Non-pigmented ciliary epithelial cell (primary cell): ENCODE measurements at regions not wholly inside any gene's neighbourhood (a gene's known extent, or its start where the extent isn't known, plus 50 kb on each side); places are given as distances from the start of the nearest gene placed in this dataset.
"Not testable (repeated sequence)": the region's sequence is repeated elsewhere in the genome, so short reads cannot be mapped to it uniquely, and the experiment has no call there.

Experiments used
- DNase-seq: peaks from one replicate; pipeline ENCODE4 v3.0.0-alpha.2; 2010; ENCODE audit warnings: low read depth

DNA sequence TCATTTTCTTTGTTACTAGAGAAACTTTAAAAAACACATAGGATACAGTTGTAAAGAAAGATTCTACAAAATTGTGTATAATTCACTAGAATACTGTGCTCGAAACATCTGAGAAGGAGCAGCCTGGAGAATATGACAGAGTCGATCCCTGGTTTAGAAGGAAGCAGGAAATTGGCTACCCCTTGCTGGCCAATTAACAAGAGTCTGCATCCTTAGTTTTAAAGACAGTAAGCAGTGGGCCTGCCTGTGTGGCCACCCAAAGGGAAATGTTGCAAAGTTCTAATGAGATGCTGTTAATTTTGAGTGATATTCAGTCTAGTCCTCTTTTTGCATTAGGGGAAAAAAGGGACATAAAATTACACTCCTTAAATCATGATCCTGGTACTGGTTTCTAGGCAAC lies 988.6 kb downstream of the PCDH17 start:
- DNase-seq: no peak

DNA sequence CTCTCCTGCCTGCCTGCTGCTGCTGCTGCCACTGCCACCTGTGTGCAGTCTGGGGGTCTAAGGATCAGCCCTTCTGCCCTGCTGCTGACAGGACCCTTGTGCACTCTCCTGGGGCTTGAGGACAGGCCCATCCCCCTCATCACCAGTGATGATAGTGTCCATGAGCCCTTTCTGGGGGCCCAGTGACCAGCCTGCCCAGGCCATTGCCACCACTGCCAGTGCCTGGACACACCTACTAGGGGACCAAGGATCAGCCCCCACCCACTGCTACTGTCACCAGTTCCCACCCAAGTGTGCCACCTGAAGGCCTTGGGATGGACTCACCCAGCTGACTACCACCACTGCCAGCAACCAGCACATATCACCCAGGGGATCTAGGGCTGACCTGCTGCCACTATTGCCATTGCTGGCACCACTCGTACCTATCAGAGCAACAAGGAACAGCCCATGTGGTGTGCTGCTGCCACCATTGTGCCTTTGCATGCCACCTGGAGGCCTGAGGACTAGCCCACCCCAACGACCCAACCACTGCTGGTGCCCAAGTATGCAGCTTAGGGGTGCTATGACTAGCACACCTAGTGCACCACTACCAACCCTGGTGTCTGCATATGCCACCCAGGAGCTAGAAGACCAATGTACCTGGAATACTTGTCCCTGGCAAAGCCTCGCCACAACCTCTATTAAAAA lies 994.3 kb downstream of the PCDH17 start:
- DNase-seq: no peak

DNA sequence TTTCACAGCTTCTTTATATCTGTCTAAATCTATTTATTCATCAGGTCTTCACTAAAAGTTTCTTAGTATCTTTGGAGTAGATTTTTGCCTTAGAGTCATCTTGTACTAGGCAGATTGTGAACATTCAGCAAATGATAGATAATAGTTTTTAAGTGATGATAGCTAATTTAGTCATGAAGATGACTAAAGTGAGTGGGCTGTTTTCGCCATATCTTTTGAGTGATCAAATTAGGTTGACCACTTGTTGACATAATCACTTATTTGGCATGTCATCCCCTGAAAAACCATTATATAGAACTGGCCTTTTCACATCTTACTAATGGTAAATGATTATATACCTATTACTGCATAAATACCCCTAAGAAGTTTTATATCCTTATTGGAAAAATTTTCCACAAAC lies 999.2 kb downstream of the PCDH17 start:
- no peak for DNase-seq

DNA sequence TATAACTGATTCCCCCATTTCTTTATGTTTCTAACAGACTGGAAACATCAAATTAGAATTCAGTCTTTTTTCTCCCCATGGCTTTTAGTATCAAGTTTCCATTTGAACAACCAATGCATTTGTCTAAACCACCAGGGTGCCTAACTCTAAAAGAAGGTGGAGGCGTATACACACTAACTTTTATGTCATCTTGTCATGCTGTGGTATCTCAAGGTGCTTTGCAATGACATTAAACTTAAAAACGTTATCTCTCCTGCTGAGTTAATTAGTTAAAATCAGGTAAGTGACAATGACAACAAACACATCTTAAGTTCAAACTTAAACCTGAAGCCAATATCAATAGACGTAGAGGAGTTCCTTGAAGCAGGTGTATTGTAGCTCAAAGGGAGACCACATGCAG lies 1001.7 kb downstream of the PCDH17 start:
- DNase-seq: no peak

DNA sequence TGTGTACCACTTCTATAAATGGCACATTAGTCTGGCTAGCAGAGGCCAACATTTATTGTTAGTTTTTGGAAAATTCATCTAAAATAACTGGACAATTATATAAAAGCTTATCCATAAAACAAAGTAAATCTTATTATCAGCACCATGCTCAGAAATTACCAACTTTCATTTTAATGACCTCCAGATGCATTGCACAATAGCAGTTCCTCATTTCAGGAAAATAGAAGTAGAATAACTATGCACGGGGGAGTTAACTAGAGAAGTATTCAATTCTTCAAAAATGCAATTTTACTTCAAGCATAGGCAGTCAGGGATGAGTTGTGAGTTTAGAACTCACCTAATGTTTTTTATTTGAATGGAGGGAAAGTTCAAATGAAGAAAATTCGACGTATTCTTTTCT lies 1023.5 kb downstream of the PCDH17 start:
- DNase-seq: no peak

DNA sequence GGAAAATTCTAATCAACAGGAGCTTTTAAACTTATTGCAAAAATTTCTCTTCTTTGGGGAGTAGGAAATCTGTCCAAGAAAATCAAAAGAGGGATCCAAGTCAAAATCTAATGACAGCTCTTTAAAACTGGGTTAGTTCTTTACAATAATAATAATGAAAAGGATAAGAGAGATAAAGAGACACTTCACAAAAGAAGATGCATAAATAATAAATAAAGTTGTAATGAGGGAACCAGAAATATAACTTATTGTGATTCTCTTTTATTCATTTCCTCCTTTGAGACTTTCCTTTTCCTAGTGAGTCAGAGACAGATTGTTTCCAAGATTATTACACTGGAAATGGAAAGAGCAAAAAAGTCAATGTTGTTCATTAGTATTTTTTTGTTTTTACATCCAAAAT lies 1029.3 kb downstream of the PCDH17 start:
- no peak for DNase-seq

DNA sequence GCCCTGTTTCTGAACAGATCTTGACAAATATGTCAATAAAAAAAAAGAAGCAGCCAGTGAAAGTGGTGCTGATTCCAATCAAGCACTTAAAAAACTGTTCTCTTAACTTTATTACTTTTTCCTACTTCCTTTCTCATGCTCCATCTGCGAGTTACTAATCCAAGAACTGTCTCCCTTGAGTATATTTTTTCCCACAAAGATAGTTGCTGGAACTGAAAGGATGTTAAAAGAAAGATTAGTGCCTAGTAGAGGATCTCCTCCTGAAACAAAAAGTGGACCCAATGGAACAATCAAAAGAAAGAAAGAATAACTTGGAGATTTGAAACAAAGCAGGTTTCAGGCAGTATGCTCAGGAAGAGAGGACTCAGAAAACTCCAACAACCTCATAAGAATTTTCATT lies 1034.8 kb downstream of the PCDH17 start:
- no peak for DNase-seq

DNA sequence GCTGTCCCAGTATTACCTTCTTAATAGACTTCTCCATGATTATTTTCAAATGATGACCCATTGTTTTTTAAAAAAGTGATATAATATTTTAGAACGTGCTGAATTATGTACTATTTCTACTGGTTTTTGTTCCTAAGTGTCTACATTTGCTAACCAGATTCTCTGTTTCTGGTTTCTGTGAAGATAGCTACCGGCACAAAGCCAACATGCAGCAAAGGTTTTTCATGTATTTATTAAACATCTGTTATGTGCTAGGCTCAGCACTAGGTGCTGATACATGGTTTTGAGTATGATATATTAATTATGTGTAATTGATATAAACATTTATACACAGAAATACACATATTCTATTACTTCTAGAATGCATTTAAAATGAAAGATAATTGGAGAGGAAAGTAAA lies 1035.6 kb downstream of the PCDH17 start:
- DNase-seq: no peak

DNA sequence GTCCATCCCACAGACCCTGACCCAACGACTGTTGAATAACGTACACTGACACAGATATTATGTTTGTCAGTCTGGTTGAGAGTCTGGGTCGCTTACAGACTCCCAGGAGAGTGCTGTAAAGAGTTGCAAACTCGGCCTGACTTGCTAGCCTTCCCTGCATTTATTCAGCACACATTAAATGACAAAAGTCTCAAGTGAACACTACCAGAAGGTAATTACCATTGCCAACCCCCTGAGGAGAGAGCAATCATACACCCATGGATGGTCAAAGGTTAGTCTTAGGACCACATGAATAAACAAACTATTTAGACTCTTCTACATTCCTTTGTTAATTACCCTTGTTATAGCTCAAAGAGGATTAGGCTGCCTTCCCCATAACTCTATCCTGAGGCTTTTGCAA lies 1048.6 kb downstream of the PCDH17 start:
- DNase-seq: no peak

DNA sequence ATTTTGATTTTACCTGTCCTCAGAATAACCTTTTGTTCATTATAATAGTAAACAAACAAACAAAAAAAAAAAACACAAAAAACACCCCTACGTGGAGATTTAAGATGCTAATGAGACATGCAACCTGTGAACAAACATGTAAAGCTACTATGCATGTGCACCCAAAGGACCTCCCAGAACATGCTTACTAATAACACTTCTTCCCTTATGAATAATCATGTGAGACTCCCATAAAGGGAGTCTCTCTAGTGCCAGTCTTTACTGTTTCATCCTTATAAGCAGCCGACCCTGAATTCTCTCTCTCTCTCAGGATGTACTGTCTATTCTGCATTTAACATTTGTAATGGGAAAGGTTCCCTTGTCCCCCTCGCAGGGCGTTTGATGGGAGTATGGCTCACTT lies 1051.1 kb downstream of the PCDH17 start:
- no peak for DNase-seq

DNA sequence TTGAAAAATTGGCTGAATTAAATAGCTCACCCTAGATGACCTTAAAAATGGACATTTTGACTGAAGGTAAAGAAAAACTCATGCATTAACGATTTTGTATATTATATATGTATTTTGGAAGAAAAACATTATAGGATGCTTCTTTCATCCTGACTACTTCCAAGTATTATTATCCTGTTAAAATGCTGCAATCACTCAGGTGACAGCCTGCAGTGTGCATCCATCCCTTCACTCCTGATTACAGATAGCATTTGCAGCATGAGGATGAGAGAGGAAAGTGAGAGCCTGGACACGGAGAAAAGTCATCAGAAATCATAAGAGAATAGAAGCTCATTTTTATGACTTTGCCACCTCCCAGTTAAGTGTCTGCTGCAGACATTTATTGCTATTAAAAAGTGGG lies 1055.6 kb downstream of the PCDH17 start:
- no peak for DNase-seq

DNA sequence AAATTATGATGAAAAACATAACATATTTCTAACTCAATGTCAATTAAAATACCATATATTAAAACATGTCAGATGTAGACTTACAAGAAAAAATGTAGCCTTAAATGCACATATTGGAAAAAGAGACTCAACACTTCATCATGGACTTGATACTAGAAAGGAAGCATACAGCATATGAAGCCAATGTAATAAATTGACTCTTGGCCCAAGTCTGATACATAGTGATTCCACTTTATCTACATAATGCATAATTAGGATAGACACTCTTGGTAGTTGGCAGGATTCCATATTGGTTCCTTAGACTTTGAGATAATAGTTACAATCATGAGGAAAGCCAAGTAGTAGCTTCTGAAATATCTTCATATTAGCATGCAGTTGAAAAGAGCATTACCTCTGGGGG lies 1067.0 kb downstream of the PCDH17 start:
- DNase-seq: no peak

DNA sequence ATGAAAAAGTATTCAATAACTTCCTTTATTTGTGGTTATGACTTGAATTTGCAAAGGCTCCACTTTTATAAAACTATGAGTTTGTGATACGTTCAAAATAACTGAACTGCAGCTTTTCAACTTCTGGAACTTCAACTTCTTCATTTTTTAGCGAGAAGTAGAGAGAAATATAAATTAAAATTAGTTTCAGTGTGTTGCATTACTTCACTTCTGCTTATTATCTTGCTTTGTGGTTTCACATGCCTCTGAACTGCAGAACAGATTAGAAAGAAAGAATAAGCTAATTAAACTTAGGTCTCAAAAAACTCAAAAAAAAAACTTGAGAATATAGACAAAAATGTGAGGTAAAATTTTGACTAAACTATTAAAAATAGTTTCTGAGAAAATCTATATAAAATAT lies 1073.4 kb downstream of the PCDH17 start:
- DNase-seq: no peak

DNA sequence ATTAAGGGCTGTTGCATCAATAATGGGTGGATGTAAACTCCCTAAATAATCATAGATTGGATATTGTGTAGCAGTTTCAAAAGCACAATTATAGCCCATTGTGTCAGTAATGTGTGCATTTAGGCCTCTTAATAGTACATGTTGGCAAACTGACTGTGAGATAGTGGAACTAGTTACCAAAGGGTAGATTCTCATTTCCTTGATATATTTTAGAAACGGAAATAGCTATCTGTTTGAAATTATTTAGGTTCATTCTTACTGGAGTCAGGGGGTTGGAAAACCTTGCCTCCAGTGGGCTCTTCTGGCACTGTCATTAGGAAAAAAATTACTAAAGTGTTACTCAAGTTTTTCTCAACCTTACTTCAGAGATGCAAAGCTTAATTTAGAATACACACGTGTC lies 1074.9 kb downstream of the PCDH17 start:
- DNase-seq: no peak

DNA sequence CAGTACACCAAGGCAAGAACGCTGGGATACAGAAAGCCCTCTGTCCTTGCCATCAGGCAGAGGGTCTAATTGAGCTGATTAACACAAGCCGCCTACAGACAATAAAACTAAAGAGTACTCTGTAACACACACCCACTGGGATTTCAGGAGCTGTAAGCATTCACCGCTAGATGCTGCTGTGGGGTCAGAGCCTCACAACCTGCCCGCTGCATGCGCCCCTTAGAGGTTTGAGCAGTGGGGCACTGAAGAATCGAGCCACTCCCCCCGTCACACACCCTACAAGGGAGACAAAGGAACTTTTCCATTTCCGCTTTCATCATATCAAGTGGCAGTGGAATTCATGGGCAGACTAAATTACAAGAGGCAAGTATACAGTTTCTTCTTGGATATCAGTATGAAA lies 1080.6 kb downstream of the PCDH17 start:
- DNase-seq: no peak

DNA sequence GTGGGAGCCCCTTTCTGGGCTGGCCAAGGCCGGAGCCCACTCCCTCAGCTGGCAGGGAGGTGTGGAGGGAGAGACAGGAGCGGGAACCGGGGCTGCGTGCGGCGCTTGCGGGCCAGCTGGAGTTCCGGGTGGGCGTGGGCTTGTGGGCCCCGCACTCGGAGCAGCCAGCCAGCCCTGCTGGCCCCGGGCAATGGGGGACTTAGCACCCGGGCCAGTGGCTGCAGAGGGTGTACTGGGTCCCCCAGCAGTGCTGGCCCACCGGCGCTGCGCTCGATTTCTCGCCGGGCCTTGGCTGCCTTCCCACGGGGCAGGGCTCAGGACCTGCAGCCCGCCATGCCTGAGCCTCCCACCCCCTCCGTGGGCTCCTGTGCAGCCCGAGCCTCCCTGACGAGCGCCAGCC lies 1082.5 kb downstream of the PCDH17 start:
- not testable (repeated sequence) for DNase-seq

DNA sequence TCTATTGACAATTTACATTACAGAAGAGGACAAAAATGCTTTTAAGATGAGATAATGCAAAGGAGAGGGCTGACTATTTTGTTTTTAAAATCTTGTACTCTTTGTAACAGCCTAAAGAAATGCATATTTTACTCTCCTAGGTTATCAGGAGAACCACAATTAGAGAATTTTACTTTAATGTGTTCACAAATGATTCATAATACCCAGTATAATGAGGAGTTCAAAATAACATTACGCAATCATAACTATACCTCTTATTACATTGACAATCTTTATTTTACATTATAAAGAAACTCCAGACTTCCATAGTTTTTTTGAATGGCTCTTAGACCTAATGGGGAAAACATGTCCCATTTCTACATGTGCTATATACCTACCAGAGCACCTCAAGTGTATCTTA lies 1089.7 kb downstream of the PCDH17 start:
- DNase-seq: no peak

DNA sequence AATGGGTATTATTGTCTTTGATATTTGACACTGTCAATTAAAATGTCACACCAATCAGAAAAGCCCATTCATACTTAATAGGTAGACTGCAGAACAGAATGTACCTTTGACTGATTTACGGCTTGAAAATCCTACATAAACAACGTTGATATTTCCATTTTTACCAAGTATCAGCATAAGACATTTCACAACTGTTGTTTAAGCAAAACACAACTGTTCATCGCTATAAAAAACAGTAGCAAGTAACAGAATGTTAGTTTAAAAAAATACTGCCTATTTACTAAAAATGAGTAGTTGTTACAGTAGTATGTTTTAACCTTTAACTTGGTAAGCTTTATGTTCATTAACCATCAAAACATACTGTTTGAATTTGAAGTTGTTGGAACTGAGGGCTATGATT lies 1096.6 kb downstream of the PCDH17 start:
- no peak for DNase-seq

DNA sequence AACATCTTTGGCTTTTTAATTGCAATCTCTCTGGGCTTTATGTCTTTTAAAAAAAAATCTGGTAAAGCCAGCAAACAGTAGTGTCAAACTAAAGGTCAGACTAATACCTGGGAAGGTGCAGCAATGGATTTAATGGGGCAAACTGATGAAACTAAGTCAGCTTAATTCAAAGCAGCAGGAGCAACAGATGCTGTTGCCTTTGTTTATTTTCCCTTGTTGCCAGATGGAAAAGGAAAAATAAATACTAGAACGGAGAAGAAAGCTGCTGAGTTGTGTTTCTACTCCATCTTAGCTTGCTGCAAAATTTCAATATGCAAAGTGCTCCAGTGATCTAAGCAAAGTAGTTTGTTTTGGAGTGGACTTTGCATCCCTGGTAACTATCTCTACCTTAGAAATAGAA lies 1097.8 kb downstream of the PCDH17 start:
- DNase-seq: no peak

DNA sequence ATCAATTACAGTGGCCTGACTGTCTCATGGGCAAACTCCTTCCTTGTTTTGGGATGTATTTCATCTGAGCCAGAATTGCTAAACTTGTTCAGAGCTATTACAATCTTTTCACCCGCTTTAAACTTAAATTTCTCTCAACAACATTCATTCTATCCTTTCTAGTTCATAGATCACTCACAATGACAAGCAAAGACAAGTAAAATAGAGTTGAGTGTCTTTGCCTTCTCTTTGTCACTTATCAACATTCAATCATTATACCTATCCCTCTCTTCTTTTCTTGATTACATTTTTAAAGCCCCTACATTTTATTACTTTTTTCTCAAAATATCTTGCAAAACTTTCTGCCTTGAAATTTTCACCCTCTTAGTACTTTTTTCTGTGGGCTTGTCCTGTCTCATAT lies 1113.1 kb downstream of the PCDH17 start:
- DNase-seq: no peak

DNA sequence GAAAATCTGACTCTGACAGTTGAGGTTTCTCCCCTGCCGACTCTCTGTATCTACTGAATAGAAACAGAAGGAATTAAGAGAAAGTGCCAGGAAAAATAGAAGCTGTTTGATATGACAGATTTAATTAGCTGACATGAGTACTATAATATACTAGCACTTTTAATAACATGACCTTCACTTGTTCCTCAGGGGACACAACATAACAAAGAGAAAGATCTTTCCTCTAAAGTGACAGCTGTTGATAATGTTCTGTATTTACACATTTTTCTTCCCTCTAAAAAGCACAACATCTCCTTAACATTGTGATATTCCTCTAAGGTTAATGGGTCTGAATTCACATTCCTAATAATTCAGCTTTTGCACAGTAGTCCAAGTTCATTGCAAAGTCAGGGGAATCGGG lies 1136.0 kb downstream of the PCDH17 start:
- DNase-seq: no peak

DNA sequence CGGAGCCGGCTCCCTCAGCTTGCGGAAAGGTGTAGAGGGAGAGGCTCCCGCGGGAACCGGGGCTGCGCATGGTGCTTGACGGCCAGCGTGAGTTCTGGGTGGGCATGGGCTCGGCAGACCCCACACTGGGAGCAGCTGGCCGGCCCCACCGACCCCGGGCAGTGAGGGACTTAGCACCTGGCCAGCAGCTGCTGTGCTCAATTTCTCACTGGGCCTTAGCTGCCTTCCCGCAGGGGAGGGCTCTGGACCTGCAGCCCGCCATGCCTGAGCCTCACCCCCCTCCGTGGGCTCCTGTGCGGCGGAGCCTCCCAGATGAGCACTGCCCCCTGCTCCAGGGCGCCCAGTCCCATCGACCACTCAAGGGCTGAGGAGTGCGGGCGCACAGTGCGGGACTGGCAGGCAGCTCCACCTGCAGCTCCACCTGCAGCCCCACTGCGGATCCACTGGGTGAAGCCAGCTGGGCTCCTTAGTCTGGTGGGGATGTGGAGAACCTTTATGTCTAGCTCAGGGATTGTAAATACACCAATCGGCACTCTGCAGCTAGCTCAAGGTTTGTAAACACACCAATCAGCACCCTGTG lies 1141.8 kb downstream of the PCDH17 start:
- no peak for DNase-seq

DNA sequence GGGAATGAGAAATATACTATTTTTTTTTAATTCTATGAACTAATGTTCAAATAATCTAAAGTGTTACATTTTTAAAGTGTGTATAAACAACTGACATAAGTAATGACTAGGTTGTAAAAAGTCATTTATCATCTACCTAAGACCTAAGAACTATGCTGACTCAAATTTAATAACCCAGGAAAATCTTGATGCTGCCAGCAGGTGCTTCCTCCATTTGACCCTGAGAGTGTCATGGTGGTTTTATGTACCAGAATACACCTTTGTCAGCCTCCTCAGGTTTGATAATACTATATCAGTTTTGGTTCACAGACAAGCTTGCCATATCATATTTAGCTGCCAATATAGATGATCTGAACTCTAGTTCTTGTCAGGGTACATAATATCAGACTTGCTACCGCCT lies 1151.2 kb downstream of the PCDH17 start:
- no peak for DNase-seq

DNA sequence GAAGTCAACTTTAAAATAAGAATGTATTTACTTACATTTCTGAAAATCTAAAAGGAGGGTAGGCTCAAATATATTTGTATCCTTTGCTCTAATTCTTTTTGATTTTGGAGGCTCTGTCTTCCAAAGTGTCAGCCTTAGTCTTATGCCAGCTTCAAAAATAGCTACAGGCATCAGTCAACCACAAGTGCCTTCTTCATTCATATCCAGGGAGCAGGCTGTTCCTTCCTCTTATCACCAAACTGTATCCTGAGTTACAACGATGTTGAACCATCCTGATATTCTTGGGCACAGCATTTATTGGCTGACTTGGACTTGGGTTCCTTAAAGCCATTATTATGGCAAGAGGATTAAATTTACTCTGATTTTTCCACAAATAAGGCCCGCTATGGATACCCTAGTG lies 1161.3 kb downstream of the PCDH17 start:
- no peak for DNase-seq
